ENCODE measurements at regions not wholly inside any gene's neighbourhood (a gene's known extent, or its start where the extent isn't known, plus 50 kb on each side); places are given as distances from the start of the nearest gene placed in this dataset.
A peak's percentile ranks its signal among the peaks of the same experiment; 100 is the strongest.

GRCh38 chr1:11595285-11595684, 58.9 kb downstream of the FBXO2 start:
- Histone ChIP-seq H3K27ac (ENCODE audit: insufficient read length, low read depth, low read length) (no peak overlapping the region), H2BK120ac (ENCODE audit: low read depth, low read length, poor library complexity, severe bottlenecking) (no peak overlapping the region), H3K23ac (ENCODE audit: insufficient read length, low read depth, low read length) (no peak overlapping the region), H3K79me2 (ENCODE audit: insufficient read depth, low read length) (no peaks in the 10 kb centered on the region), H3K18ac (ENCODE audit: insufficient read length, low read depth, low read length) (no peak overlapping the region), H2BK5ac (ENCODE audit: insufficient read length, low read length) (no peak overlapping the region), H3K56ac (ENCODE audit: insufficient read length, low read depth, low read length) (no peak overlapping the region), H4K91ac (ENCODE audit: insufficient read length, low read depth, low read length) (no peak overlapping the region), H2BK20ac (ENCODE audit: low read depth, low read length, poor library complexity, severe bottlenecking) (no peak overlapping the region), H3K9me3 (ENCODE audit: control insufficient read depth, low read depth, low read length) (no peaks in the 10 kb centered on the region), H3K9ac (ENCODE audit: extremely low read depth, insufficient read length, low read length) (no peak overlapping the region), H3T11ph (ENCODE audit: low read length) (no peak overlapping the region), H3K4ac (ENCODE audit: low read depth, low read length) (no peak overlapping the region), H2BK12ac (ENCODE audit: insufficient read length, low read depth, low read length) (no peak overlapping the region), H4K5ac (ENCODE audit: insufficient read length, low read depth, low read length) (no peak overlapping the region), H2AK5ac (ENCODE audit: insufficient read length, low read length) (no peak overlapping the region), H3K4me1 (ENCODE audit: insufficient read depth, low read length) (peaks cover 4% of the 10 kb centered on the region; the same call in 1 of the 2 replicates), H3K14ac (ENCODE audit: insufficient read depth, low read length) (no peak overlapping the region), H4K8ac (replicated peaks; ENCODE audit: insufficient read length, low read depth, low read length) (no peak overlapping the region), H3K79me1 (ENCODE audit: insufficient read depth, low read depth, low read length, poor library complexity, severe bottlenecking) (no peaks in the 10 kb centered on the region), H4K20me1 (ENCODE audit: control insufficient read depth, insufficient read depth, insufficient read length) (no peaks in the 10 kb centered on the region), H3K23me2 (ENCODE audit: insufficient read length, low read depth, low read length, poor library complexity, severe bottlenecking) (no peaks in the 10 kb centered on the region), H3K27me3 (ENCODE audit: insufficient read depth, low read length) (no peaks in the 10 kb centered on the region), H2BK15ac (ENCODE audit: low read depth, low read length) (no peak overlapping the region), H3K4me2 (ENCODE audit: insufficient read depth, insufficient read length, low read length) (no peak overlapping the region), H2AFZ (ENCODE audit: low read length) (no peak overlapping the region)
- no CpG with 5 or more reads among the region's 4 CpGs for whole genome bisulfite sequencing (ENCODE audit: extremely low coverage, insufficient read length, low lambda C conversion rate)
- TF ChIP-seq CTCF (conservative IDR thresholded peaks at IDR 0.05) = no peak
- no peak for DNase-seq
- peaks cover 2% of the 10 kb centered on the region for H3K27me3 Mint-ChIP-seq (ENCODE audit: low read depth)
- H3K4me3 Mint-ChIP-seq = peak overlapping the region in 1 of 2 experiments; percentile 57; a peak in 3 of 5 replicates
- H3K4me1 Mint-ChIP-seq = peaks cover 14 to 28% of the 10 kb centered on the region in 2 experiments
- H3K9me3 Mint-ChIP-seq = peaks cover 0 to 3% of the 10 kb centered on the region in 2 experiments; a peak in 1 of 5 replicates
- H3K27ac Mint-ChIP-seq = peak overlapping the region in 1 of 3 experiments; percentile 45; a peak in 1 of 7 replicates
- no peaks in the 10 kb centered on the region for H3K36me3 Mint-ChIP-seq (ENCODE audit: insufficient read depth in 1 of 3, low read depth in 3 of 3)

All from H9 (cell line).